MM.1S (cell line): ENCODE measurements at regions not wholly inside any gene's neighbourhood (a gene's known extent, or its start where the extent isn't known, plus 50 kb on each side); places are given as distances from the start of the nearest gene placed in this dataset.

Experiments
- CTCF ChIP-seq: fragments of 300-600 bp; sonication (generic); IDR thresholded peaks from 2 replicates; pipeline ENCODE4 v1.5.1; 2016; ENCODE audit warnings: antibody characterized with exemption, low read length, mixed read lengths
- EZH2 ChIP-seq: fragments of 300-600 bp; sonication (generic); optimal IDR thresholded peaks from 2 replicates; pipeline ENCODE3; 2017; ENCODE audit warnings: low read depth, mild to moderate bottlenecking, antibody characterized with exemption, low read length, mixed read lengths
- EZH2phosphoT487 ChIP-seq: fragments of 300-600 bp; sonication (generic); IDR thresholded peaks from 2 replicates; pipeline ENCODE4 v1.6.1; 2018; ENCODE audit warnings: antibody characterized with exemption, low read length

GRCh38 chr4:148618856-148619255, 176.6 kb upstream of the NR3C2 start:
- TF ChIP-seq EZH2 (no peak), CTCF (no peak), EZH2phosphoT487 (no peak)
